ENCODE measurements at regions not wholly inside any gene's neighbourhood (a gene's known extent, or its start where the extent isn't known, plus 50 kb on each side); places are given as distances from the start of the nearest gene placed in this dataset.

GRCh38 chr14:24706351-24706750 is 72.4 kb upstream of the GZMB start:
- no peak overlapping the region for H3K23ac ChIP-seq (ENCODE audit: low read depth, low read length)
- no peaks in the 10 kb centered on the region for H3K36me3 ChIP-seq (ENCODE audit: control insufficient read depth, insufficient read depth, low read length)
- H3K14ac ChIP-seq (replicated peaks; ENCODE audit: low read depth, low read length), result no peak overlapping the region
- no peak overlapping the region for H4K8ac ChIP-seq (ENCODE audit: low read depth in 2 of 2, low read length in 2 of 2)
- H3K27ac ChIP-seq (ENCODE audit: insufficient read depth, low read length), result no peak overlapping the region
- no peak overlapping the region for H3K18ac ChIP-seq (ENCODE audit: low read depth, low read length)
- no peak overlapping the region for H4K91ac ChIP-seq (ENCODE audit: insufficient read depth, low read depth, low read length)
- ATAC-seq (ENCODE audit: low read depth) (no peak), DNase-seq (no peak)
- no peaks in the 10 kb centered on the region for H3K79me1 ChIP-seq (ENCODE audit: low read depth in 1 of 2, low read length in 2 of 2)
- no peak overlapping the region for H3K9ac ChIP-seq (ENCODE audit: low read depth, low read length)
- H2BK15ac ChIP-seq (ENCODE audit: low read depth, low read length), result no peak overlapping the region
- H3K4ac ChIP-seq (ENCODE audit: low read depth, low read length), result no peak overlapping the region
- H3K4me3 ChIP-seq (ENCODE audit: insufficient read depth, low read depth, low read length), result no peak overlapping the region
- dilution Hi-C loops (cut with HindIII; ENCODE audit: low sequenced_read_pairs, unreplicated experiment) (no loop called here), intact Hi-C loops (cut with micrococcal nuclease) (no loop called here), in situ Hi-C loops (cut with MboI; ENCODE audit: low sequenced_read_pairs) (no loop called here)
- H2AK5ac ChIP-seq (ENCODE audit: low read depth, low read length), result no peak overlapping the region
- H2BK120ac ChIP-seq (ENCODE audit: low read depth, low read length), result no peak overlapping the region
- H2AFZ ChIP-seq (replicated peaks; ENCODE audit: low read length, poor library complexity), result no peak overlapping the region
- no peak overlapping the region for H3K4me2 ChIP-seq (ENCODE audit: low read depth, low read length)
- H3K27me3 ChIP-seq (ENCODE audit: control insufficient read depth, insufficient read depth, low read length), result no peaks in the 10 kb centered on the region
- no peaks in the 10 kb centered on the region for H3K4me1 ChIP-seq (ENCODE audit: control insufficient read depth, insufficient read depth, low read length)
- H4K20me1 ChIP-seq (ENCODE audit: insufficient read depth, low read length), result no peaks in the 10 kb centered on the region
- no TSS peak for BruUV-seq (replicated peaks)
- H2BK5ac ChIP-seq (ENCODE audit: low read depth, low read length, poor library complexity, severe bottlenecking), result no peak overlapping the region
- H3K9me3 ChIP-seq (ENCODE audit: control insufficient read depth, insufficient read depth, low read length), result no peaks in the 10 kb centered on the region
- H4K5ac ChIP-seq (ENCODE audit: low read depth, low read length), result no peak overlapping the region
- H3K9me1 ChIP-seq (ENCODE audit: insufficient read depth, low read length), result no peaks in the 10 kb centered on the region
- POLR2A ChIA-PET (ENCODE audit: unreplicated experiment), result no interaction called here
- no CpG with 5 or more reads among the region's 3 CpGs for WGBS, 2 experiments (ENCODE audit: extremely low coverage in 2 of 2, insufficient read length in 1 of 2)
- H2AK9ac ChIP-seq (replicated peaks; ENCODE audit: low read depth, low read length, poor library complexity), result no peak overlapping the region
- H2BK20ac ChIP-seq (ENCODE audit: low read depth, low read length), result no peak overlapping the region
- no peak overlapping the region for H3K56ac ChIP-seq (ENCODE audit: extremely low read depth, insufficient read depth, low read length)
- CTCF ChIA-PET, result no interaction called here
- TF ChIP-seq NFE2L2 (IDR thresholded peaks at IDR 0.05; ENCODE audit: low read depth, low read length), result no peak
- no peak for TF ChIP-seq RFX5 (IDR thresholded peaks at IDR 0.05; ENCODE audit: low read depth, low read length)
- TF ChIP-seq BHLHE40 (IDR thresholded peaks at IDR 0.05; ENCODE audit: low read depth, low read length), result no peak
- TF ChIP-seq ELK1 (IDR thresholded peaks at IDR 0.05; ENCODE audit: borderline replicate concordance, low read depth, low read length), result no peak
- no peak for TF ChIP-seq POLR2A (IDR thresholded peaks at IDR 0.05; ENCODE audit: low read depth, low read length)
- TF ChIP-seq MXI1 (IDR thresholded peaks at IDR 0.05; ENCODE audit: borderline replicate concordance, low read depth, low read length), result no peak
- TF ChIP-seq CHD1 (IDR thresholded peaks at IDR 0.05; ENCODE audit: low read depth, low read length), result no peak
- TF ChIP-seq CTCF (conservative IDR thresholded peaks at IDR 0.05; ENCODE audit: low read depth, low read length), result no peak
- no peak for TF ChIP-seq CEBPB (IDR thresholded peaks at IDR 0.05; ENCODE audit: low read depth, low read length)
- no peak for TF ChIP-seq USF2 (IDR thresholded peaks at IDR 0.05; ENCODE audit: low read depth, low read length)
- TF ChIP-seq MAFK (IDR thresholded peaks at IDR 0.05; ENCODE audit: low read depth, low read length), result no peak
- TF ChIP-seq MAZ (IDR thresholded peaks at IDR 0.05; ENCODE audit: borderline replicate concordance, low read depth, low read length), result no peak
- TF ChIP-seq RCOR1 (IDR thresholded peaks at IDR 0.05; ENCODE audit: insufficient replicate concordance, low read length), result no peak
- TF ChIP-seq SMC3 (IDR thresholded peaks at IDR 0.05; ENCODE audit: low read depth, low read length), result no peak
- TF ChIP-seq FOS (IDR thresholded peaks at IDR 0.05; ENCODE audit: low read depth, low read length), result no peak
- TF ChIP-seq RAD21 (IDR thresholded peaks at IDR 0.05; ENCODE audit: low read length), result no peak

All from IMR-90 (cell line).